ENCODE measurements at regions not wholly inside any gene's neighbourhood (a gene's known extent, or its start where the extent isn't known, plus 50 kb on each side); places are given as distances from the start of the nearest gene placed in this dataset.
A peak's percentile ranks its signal among the peaks of the same experiment; 100 is the strongest.

- in situ Hi-C loops (cut with HindIII; ENCODE audit: low pct_unique_long_range_greater_than_20kb, low sequenced_read_pairs): no loop called here
- TF ChIP-seq JUND (IDR thresholded peaks at IDR 0.05; ENCODE audit: low read depth): no peak
- no peak for DNase-seq (ENCODE audit: low read depth in 1 of 2, low spot score in 1 of 2)
These were observed 300.6 kb downstream of the SATB1 start for GRCh38 chr3:18124501-18124900.

- in situ Hi-C loops (cut with HindIII; ENCODE audit: low pct_unique_long_range_greater_than_20kb, low sequenced_read_pairs): no loop called here
- TF ChIP-seq JUND (IDR thresholded peaks at IDR 0.05; ENCODE audit: low read depth): no peak
- DNase-seq (ENCODE audit: low read depth in 1 of 2, low spot score in 1 of 2): no peak
These were observed 302.9 kb downstream of the SATB1 start for GRCh38 chr3:18122264-18122663.

DNA sequence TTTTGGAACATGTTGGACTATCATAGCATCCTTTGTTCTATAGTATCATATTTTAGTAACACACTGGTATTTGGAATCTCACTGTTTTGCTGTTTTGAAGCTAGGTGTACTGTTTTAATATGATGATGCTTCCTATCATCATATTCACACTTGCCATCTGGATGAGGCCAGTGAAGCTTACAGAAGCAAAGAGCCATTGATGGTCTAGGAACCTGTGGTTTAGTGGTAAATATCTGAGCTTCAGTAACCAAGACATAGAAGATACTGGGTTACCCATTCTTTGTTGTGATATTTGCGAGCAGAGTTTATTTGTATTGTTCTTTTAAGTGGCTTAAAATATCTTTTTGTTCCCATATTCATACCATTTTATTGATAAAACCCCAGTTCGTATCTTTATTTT, 304.1 kb downstream of the SATB1 start:
- TF ChIP-seq JUND (IDR thresholded peaks at IDR 0.05; ENCODE audit: low read depth): no peak
- in situ Hi-C loops (cut with HindIII; ENCODE audit: low pct_unique_long_range_greater_than_20kb, low sequenced_read_pairs): no loop called here
- no peak for DNase-seq (ENCODE audit: low read depth in 1 of 2, low spot score in 1 of 2)

GRCh38 chr3:18119866-18120265, 305.3 kb downstream of the SATB1 start:
- no peak for TF ChIP-seq JUND (IDR thresholded peaks at IDR 0.05; ENCODE audit: low read depth)
- DNase-seq (ENCODE audit: low read depth in 1 of 2, low spot score in 1 of 2): no peak
- in situ Hi-C loops (cut with HindIII; ENCODE audit: low pct_unique_long_range_greater_than_20kb, low sequenced_read_pairs): no loop called here

- no peak for TF ChIP-seq JUND (IDR thresholded peaks at IDR 0.05; ENCODE audit: low read depth)
- in situ Hi-C loops (cut with HindIII; ENCODE audit: low pct_unique_long_range_greater_than_20kb, low sequenced_read_pairs): no loop called here
- no peak for DNase-seq (ENCODE audit: low read depth in 1 of 2, low spot score in 1 of 2)
These were observed 310.2 kb downstream of the SATB1 start for GRCh38 chr3:18114894-18115293.

- in situ Hi-C loops (cut with HindIII; ENCODE audit: low pct_unique_long_range_greater_than_20kb, low sequenced_read_pairs): no loop called here
- DNase-seq (ENCODE audit: low read depth in 1 of 2, low spot score in 1 of 2): no peak
- no peak for TF ChIP-seq JUND (IDR thresholded peaks at IDR 0.05; ENCODE audit: low read depth)
These were observed 311.7 kb downstream of the SATB1 start for GRCh38 chr3:18113417-18113816.

- no peak for DNase-seq (ENCODE audit: low read depth in 1 of 2, low spot score in 1 of 2)
- no peak for TF ChIP-seq JUND (IDR thresholded peaks at IDR 0.05; ENCODE audit: low read depth)
- in situ Hi-C loops (cut with HindIII; ENCODE audit: low pct_unique_long_range_greater_than_20kb, low sequenced_read_pairs): no loop called here
These were observed 312.3 kb downstream of the SATB1 start for GRCh38 chr3:18112674-18113375.

GRCh38 chr3:18111796-18112232, 313.3 kb downstream of the SATB1 start:
- peak in 1 of 2 experiments; percentile 14 for DNase-seq (ENCODE audit: low read depth in 1 of 2, low spot score in 1 of 2)
- in situ Hi-C loops (cut with HindIII; ENCODE audit: low pct_unique_long_range_greater_than_20kb, low sequenced_read_pairs): no loop called here
- TF ChIP-seq JUND (IDR thresholded peaks at IDR 0.05; ENCODE audit: low read depth): no peak

DNA sequence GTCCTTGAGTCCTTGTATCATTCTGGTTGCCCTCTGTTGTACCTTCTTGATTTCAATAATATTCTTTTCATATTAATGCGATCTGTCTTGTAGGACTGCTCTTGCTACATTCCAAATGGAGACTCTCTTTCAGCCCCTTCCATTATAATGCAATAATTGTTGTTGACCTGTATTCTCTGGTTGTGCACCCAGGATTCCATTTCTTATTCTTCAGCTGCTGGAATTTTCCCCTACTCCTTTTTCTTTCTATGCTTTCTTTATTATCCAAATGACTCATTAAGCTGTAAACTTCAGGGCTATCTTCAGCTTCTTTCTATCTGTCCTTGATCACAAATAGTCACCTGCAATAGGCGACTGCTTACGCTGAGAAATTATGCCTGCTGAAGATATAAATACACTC, 321.5 kb downstream of the SATB1 start:
- no peak for TF ChIP-seq JUND (IDR thresholded peaks at IDR 0.05; ENCODE audit: low read depth)
- in situ Hi-C loops (cut with HindIII; ENCODE audit: low pct_unique_long_range_greater_than_20kb, low sequenced_read_pairs): no loop called here
- no peak for DNase-seq (ENCODE audit: low read depth in 1 of 2, low spot score in 1 of 2)

DNA sequence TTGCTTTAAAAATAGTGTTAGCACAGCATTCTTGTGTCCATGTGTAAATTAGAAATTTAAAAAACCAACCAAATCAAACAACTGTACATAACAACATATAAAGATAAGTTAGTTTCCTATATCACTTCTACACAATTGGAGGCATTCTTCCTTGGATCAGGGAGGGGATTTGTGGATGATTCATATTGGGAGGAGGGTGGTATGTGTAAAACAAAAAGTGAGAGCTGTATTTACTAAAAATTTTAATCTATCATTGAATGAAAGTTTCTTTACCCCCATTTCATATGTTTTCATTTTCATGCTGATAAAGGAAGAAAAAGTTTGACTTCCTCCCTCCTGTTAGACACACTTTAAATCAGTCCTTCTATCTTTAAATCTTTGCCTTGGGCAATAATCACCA, 325.0 kb downstream of the SATB1 start:
- in situ Hi-C loops (cut with HindIII; ENCODE audit: low pct_unique_long_range_greater_than_20kb, low sequenced_read_pairs): no loop called here
- TF ChIP-seq JUND (IDR thresholded peaks at IDR 0.05; ENCODE audit: low read depth): no peak

DNA sequence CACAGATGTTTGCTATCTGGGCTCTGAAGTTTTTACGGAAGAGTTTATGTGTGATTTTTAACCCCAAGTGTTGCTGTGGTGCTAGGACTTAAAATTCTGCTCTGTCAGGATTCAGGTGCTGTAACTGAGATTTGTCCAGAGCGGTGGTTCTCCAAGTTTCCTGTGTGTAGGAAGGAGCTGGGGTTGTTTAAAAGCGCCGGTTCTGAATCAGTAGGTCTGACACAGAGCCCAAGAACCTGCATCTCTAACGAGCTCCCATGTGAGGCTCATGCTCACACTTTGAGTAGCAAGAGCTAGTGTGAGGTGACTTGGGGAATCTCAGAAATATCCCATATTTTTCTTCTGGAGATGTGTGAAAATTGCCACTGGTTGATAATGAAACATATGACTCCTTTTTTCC, 325.5 kb downstream of the SATB1 start:
- in situ Hi-C loops (cut with HindIII; ENCODE audit: low pct_unique_long_range_greater_than_20kb, low sequenced_read_pairs): no loop called here
- no peak for DNase-seq (ENCODE audit: low read depth in 1 of 2, low spot score in 1 of 2)
- no peak for TF ChIP-seq JUND (IDR thresholded peaks at IDR 0.05; ENCODE audit: low read depth)

More for the DNA sequence above, 325.0 kb downstream of the SATB1 start:
- DNase-seq (ENCODE audit: low read depth in 1 of 2, low spot score in 1 of 2): no peak

DNA sequence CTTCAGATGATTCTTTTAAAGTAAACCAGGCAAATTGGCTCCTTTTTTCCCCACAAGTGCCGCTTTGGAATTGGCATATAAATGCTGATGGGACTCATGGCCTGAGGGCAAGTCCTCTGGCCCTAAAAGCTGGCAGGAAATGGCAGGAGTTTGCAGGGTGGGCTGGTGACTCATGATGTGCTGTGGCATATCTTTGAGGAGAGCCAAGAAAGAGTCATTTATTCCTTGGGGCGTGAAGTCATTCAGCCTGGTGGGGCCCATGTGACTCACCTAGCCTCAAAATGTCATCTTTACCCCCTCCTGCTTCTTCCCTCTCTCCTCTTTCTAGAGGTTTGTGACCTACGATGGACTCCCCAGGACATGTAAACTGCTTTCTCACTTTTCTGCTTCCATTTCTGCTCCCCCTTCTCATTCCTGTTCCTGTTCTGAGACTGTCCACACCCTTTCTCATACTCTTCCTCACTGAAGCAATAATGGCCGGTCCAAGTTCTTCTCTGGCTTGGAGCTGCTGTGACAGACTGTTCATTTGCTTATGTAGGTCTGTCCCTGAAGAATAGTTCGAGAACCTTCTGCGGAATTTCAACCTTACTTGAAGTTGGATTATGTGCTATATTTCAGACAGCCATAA, 326.1 kb downstream of the SATB1 start:
- no peak for DNase-seq (ENCODE audit: low read depth in 1 of 2, low spot score in 1 of 2)
- no peak for TF ChIP-seq JUND (IDR thresholded peaks at IDR 0.05; ENCODE audit: low read depth)
- in situ Hi-C loops (cut with HindIII; ENCODE audit: low pct_unique_long_range_greater_than_20kb, low sequenced_read_pairs): no loop called here

DNA sequence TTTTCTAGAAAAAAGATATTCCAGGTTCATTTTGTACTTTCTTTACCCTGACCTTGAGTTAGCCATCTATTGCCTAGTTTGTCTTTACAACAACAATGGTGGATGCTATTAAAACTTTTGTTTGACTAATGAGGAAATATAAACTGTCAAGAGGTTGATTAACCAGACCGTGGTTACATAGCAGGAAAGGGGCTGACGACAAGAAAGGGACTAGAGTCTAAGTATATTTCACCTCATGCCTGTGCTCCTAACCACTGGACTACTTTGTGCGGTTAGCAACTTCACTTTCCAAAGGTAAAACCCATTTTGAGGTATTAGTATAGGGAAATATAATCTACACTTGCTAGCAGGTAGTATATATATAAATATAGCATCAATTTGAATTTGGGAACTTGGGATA, 327.1 kb downstream of the SATB1 start:
- no peak for DNase-seq (ENCODE audit: low read depth in 1 of 2, low spot score in 1 of 2)
- in situ Hi-C loops (cut with HindIII; ENCODE audit: low pct_unique_long_range_greater_than_20kb, low sequenced_read_pairs): no loop called here
- TF ChIP-seq JUND (IDR thresholded peaks at IDR 0.05; ENCODE audit: low read depth): no peak

DNA sequence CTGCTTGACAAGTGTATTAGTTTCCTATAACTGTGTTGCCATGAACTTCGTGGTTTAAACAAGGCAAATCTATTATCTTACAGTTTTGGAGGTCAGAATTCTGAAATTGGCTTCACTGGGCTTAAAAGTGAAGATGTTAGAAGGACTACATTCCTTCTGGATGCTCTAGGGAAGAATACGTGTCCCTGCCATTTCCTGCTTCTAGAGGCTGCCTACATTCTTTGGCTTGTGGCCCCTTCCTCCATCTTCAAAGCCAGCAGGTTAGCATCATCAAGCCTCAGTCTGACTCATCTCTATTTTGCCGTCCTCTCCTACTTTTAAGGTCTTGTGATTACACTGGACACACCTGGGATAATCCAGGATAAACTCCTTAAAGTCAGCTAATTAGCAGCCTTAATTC, 327.7 kb downstream of the SATB1 start:
- in situ Hi-C loops (cut with HindIII; ENCODE audit: low pct_unique_long_range_greater_than_20kb, low sequenced_read_pairs): no loop called here

More for the DNA sequence above, 327.7 kb downstream of the SATB1 start:
- DNase-seq (ENCODE audit: low read depth in 1 of 2, low spot score in 1 of 2): no peak
- TF ChIP-seq JUND (IDR thresholded peaks at IDR 0.05; ENCODE audit: low read depth): no peak

Measured in T47D (cell line).